A673 (cell line): ENCODE measurements at regions not wholly inside any gene's neighbourhood (a gene's known extent, or its start where the extent isn't known, plus 50 kb on each side); places are given as distances from the start of the nearest gene placed in this dataset.

Experiments
- BruUV-seq: library from RNA; stranded (reverse); fragments of 400-500 nt; replicated peaks from 2 replicates; lab custom pipeline; 2021; lab: Mats Ljungman, UMichigan
- CTCF ChIA-PET: fragments of 300-600 bp; sonication (Branson Sonifier 250); formaldehyde crosslinking; loops from one replicate; lab custom pipeline; 2022; ENCODE audit warnings: antibody characterized with exemption; lab: Charles Lee
- POLR2A ChIA-PET: fragments of 300-600 bp; sonication (Branson Sonifier 250); formaldehyde crosslinking; loops from one replicate; lab custom pipeline; 2022; ENCODE audit warnings: antibody characterized with exemption; ENCODE audit not compliant: low non-redundant PET; lab: Charles Lee
- DNase-seq: peaks from one replicate; pipeline ENCODE4 v3.0.0-alpha.2; 2015; ENCODE audit warnings: low spot score
- H3K27ac ChIP-seq: fragments of 200-600 bp; sonication (generic); 2 replicates; pipeline ENCODE4 v1.5.1; 2016; ENCODE audit warnings: mixed run types, low read depth, mild to moderate bottlenecking, mixed read lengths, antibody characterized with exemption, low read length; ENCODE audit not compliant: poor library complexity, severe bottlenecking
- H3K27me3 ChIP-seq: fragments of 200-600 bp; sonication (generic); replicated peaks from 2 replicates; pipeline ENCODE4 v1.6.1; 2017; ENCODE audit warnings: mixed run types, low read depth, mild to moderate bottlenecking, mixed read lengths, antibody characterized with exemption, low read length; ENCODE audit not compliant: insufficient read depth, poor library complexity
- H3K36me3 ChIP-seq: fragments of 200-600 bp; sonication (generic); 2 replicates; pipeline ENCODE4 v1.6.1; 2016; ENCODE audit warnings: mixed run types, mild to moderate bottlenecking, mixed read lengths, antibody characterized with exemption, low read length; ENCODE audit not compliant: insufficient read depth, poor library complexity, severe bottlenecking
- H3K4me1 ChIP-seq: fragments of 200-600 bp; sonication (generic); 2 replicates; pipeline ENCODE4 v1.6.1; 2017; ENCODE audit warnings: mixed run types, mild to moderate bottlenecking, mixed read lengths, antibody characterized with exemption, low read length; ENCODE audit not compliant: insufficient read depth, poor library complexity, severe bottlenecking
- H3K4me3 ChIP-seq: fragments of 200-600 bp; sonication (generic); 2 replicates; pipeline ENCODE4 v1.5.1; 2016; ENCODE audit warnings: low read depth, mixed run types, mild to moderate bottlenecking, mixed read lengths, low read length; ENCODE audit not compliant: poor library complexity, severe bottlenecking
- H3K9me3 ChIP-seq: fragments of 200-600 bp; sonication (generic); 2 replicates; pipeline ENCODE4 v1.6.1; 2016; ENCODE audit warnings: mixed run types, low read depth, mild to moderate bottlenecking, mixed read lengths, antibody characterized with exemption, low read length; ENCODE audit not compliant: poor library complexity, severe bottlenecking
- EZH2 ChIP-seq: fragments of 200-600 bp; sonication (generic); IDR thresholded peaks from 2 replicates; pipeline ENCODE4 v1.6.1; 2017; ENCODE audit warnings: borderline replicate concordance, low read depth, mild to moderate bottlenecking, mixed read lengths, antibody characterized with exemption, low read length; ENCODE audit not compliant: poor library complexity, severe bottlenecking
- intact Hi-C: fragments of 100-400 bp; cut with micrococcal nuclease; formaldehyde crosslinking; loops from one replicate; pipeline ENCODE4 v1.10.0; 2022; ENCODE audit not compliant: unreplicated experiment
- TF ChIP-seq, protein P1 (sequence below): fragments of 300-800, 200-600 bp; sonication (generic); conservative IDR thresholded peaks from 2 replicates; pipeline ENCODE4 v1.5.1; 2017; ENCODE audit warnings: low read depth, mild to moderate bottlenecking, antibody characterized with exemption, low read length, moderate library complexity, mixed read lengths

DNA sequence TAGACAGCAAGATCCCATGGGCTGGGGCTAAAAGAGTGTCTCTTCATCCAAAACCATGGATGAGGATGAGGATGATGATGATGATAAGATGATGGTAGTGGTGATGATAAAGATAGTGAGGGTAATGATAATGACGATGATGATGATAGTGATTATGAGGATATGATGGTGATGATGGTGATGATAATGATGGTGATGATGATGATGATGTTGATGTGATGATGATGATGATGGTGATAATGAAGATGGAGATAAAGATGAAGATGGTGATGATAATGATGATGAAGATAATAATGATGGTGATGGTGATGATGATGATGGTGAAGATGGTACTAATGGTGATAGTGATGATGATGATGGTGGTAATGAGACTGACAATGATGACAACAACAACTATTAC, 299.5 kb downstream of the NPIPA8 start:
- no peak for DNase-seq
- no peak overlapping the region for H3K4me3 ChIP-seq
- TF ChIP-seq, protein P1, sequence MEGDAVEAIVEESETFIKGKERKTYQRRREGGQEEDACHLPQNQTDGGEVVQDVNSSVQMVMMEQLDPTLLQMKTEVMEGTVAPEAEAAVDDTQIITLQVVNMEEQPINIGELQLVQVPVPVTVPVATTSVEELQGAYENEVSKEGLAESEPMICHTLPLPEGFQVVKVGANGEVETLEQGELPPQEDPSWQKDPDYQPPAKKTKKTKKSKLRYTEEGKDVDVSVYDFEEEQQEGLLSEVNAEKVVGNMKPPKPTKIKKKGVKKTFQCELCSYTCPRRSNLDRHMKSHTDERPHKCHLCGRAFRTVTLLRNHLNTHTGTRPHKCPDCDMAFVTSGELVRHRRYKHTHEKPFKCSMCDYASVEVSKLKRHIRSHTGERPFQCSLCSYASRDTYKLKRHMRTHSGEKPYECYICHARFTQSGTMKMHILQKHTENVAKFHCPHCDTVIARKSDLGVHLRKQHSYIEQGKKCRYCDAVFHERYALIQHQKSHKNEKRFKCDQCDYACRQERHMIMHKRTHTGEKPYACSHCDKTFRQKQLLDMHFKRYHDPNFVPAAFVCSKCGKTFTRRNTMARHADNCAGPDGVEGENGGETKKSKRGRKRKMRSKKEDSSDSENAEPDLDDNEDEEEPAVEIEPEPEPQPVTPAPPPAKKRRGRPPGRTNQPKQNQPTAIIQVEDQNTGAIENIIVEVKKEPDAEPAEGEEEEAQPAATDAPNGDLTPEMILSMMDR = no peak
- TF ChIP-seq EZH2 = no peak
- CTCF ChIA-PET = no interaction called here
- H3K36me3 ChIP-seq = no peaks in the 10 kb centered on the region
- POLR2A ChIA-PET = no interaction called here
- no peaks in the 10 kb centered on the region for H3K4me1 ChIP-seq
- H3K27me3 ChIP-seq = no peaks in the 10 kb centered on the region
- BruUV-seq = no TSS peak
- no peaks in the 10 kb centered on the region for H3K9me3 ChIP-seq
- no peak overlapping the region for H3K27ac ChIP-seq
- intact Hi-C loops = no loop called here

DNA sequence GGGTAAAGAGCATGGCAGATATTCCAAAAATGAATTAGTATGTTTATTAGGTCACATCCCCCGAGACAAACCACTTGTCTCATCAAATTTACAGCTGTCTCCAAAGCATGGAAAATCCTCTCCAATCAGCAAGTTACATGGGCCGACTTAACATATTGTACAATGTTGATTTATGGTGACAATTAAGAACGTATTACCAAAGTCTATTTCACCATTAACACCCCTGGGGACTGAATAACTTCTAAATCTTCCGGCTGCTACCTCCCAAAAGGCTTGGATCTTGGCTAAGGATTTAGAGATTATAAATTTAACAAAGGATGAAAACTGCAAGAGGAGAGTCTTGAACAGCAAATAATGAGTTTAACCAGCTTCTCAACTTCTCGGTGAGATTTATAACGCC, 311.9 kb downstream of the NPIPA8 start:
- no peak for TF ChIP-seq EZH2
- TF ChIP-seq, protein P1 = no peak

DNA sequence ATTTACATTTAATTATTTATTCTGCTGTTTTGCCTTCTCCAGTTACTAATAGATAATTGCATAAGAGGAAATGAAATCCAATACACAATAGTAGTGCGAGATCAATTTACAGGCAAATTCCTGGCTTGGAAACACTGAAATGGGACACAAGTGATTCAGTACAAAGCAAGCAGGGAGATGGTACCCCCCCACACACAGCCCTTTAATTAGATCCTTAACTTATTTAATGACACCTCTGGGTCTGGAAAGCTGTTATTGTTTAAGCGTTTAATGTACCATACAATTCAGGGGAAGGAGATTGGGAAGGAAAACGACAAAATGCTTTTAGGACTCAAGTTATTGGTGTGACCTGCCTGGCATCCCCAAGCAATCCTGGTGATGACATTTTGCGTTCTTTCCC, 318.2 kb downstream of the NPIPA8 start:
- no peaks in the 10 kb centered on the region for H3K9me3 ChIP-seq
- TF ChIP-seq, protein P1 = no peak
- no peak for TF ChIP-seq EZH2
- ChIA-PET CTCF (no interaction called here), POLR2A (no interaction called here)
- H3K4me3 ChIP-seq = no peak overlapping the region
- no peak overlapping the region for H3K27ac ChIP-seq
- BruUV-seq = no TSS peak
- DNase-seq = no peak
- H3K4me1 ChIP-seq = no peaks in the 10 kb centered on the region
- peaks cover 21% of the 10 kb centered on the region for H3K27me3 ChIP-seq
- H3K36me3 ChIP-seq = no peaks in the 10 kb centered on the region
- intact Hi-C loops = no loop called here

More for the DNA sequence above, 311.9 kb downstream of the NPIPA8 start:
- POLR2A ChIA-PET = no interaction called here
- BruUV-seq = no TSS peak
- intact Hi-C loops = no loop called here
- Histone ChIP-seq H3K27ac (no peak overlapping the region), H3K9me3 (no peaks in the 10 kb centered on the region), H3K4me3 (no peak overlapping the region), H3K36me3 (no peaks in the 10 kb centered on the region), H3K4me1 (no peaks in the 10 kb centered on the region), H3K27me3 (peaks cover 10% of the 10 kb centered on the region)
- DNase-seq = peak; percentile 60
- CTCF ChIA-PET = no interaction called here
